Keratinocyte (primary cell): ENCODE measurements at regions not wholly inside any gene's neighbourhood (a gene's known extent, or its start where the extent isn't known, plus 50 kb on each side); places are given as distances from the start of the nearest gene placed in this dataset.

ENCODE experiments used
- DNase-seq: peaks from one replicate; pipeline ENCODE4 v3.0.0-alpha.2; 2011; ENCODE audit warnings: low read depth, missing footprints, low spot score
- FAIRE-seq: peaks from 2 replicates; lab custom pipeline; 2011; peaks lifted over from hg19 to GRCh38; lab: Jason Lieb, UNC
- H2AFZ ChIP-seq: 2 replicates; pipeline ENCODE4 v1.6.0; 2012; ENCODE audit warnings: low read length, control low read depth, inconsistent platforms; ENCODE audit not compliant: control insufficient read depth
- H3K27ac ChIP-seq: 2 replicates; pipeline ENCODE4 v1.5.1; 2011; ENCODE audit warnings: low read length; ENCODE audit not compliant: control insufficient read depth, insufficient read depth
- H3K27me3 ChIP-seq: 3 replicates; pipeline ENCODE4 v1.6.0; 2011; ENCODE audit warnings: low read length; ENCODE audit not compliant: control insufficient read depth, insufficient read depth; ENCODE audit errors: extremely low read depth
- H3K36me3 ChIP-seq, 2 experiments: 2 replicates in 1 of 2; 3 replicates in 1 of 2; pipeline ENCODE4 v1.5.1; 2011; ENCODE audit warnings: low read length in 2 of 2, mild to moderate bottlenecking in 1 of 2; ENCODE audit not compliant: control insufficient read depth in 2 of 2, insufficient read depth in 2 of 2; ENCODE audit errors: extremely low read depth in 1 of 2
- H3K4me1 ChIP-seq: 3 replicates; pipeline ENCODE4 v1.5.1; 2011; ENCODE audit warnings: low read length; ENCODE audit not compliant: control insufficient read depth, insufficient read depth; ENCODE audit errors: extremely low read depth
- H3K4me2 ChIP-seq: 3 replicates; pipeline ENCODE4 v1.6.0; 2011; ENCODE audit warnings: low read depth, low read length; ENCODE audit not compliant: control insufficient read depth, insufficient read depth; ENCODE audit errors: extremely low read depth
- H3K4me3 ChIP-seq, 3 experiments: fragments of 200-600 bp in 1 of 3; sonication (generic) in 1 of 3; 2 replicates in 2 of 3; 3 replicates in 1 of 3; pipeline ENCODE4 v1.5.1; 2011 to 2016; ENCODE audit warnings: low read length in 3 of 3, mild to moderate bottlenecking in 3 of 3, control low read depth in 2 of 3, inconsistent platforms in 1 of 3, low read depth in 1 of 3, mixed read lengths in 1 of 3, mixed run types in 1 of 3, moderate library complexity in 1 of 3; ENCODE audit not compliant: control insufficient read depth in 2 of 3, insufficient read depth in 2 of 3; ENCODE audit errors: extremely low read depth in 1 of 3
- H3K79me2 ChIP-seq: 2 replicates; pipeline ENCODE4 v1.6.0; 2012; ENCODE audit warnings: low read length; ENCODE audit not compliant: control insufficient read depth, insufficient read depth
- H3K9ac ChIP-seq: 3 replicates; pipeline ENCODE4 v1.6.0; 2011; ENCODE audit warnings: low read length; ENCODE audit not compliant: control insufficient read depth, insufficient read depth; ENCODE audit errors: extremely low read depth
- H3K9me1 ChIP-seq: 3 replicates; pipeline ENCODE4 v1.6.0; 2011; ENCODE audit warnings: low read length; ENCODE audit not compliant: control insufficient read depth, insufficient read depth; ENCODE audit errors: extremely low read depth
- H3K9me3 ChIP-seq: 2 replicates; pipeline ENCODE4 v1.5.1; 2012; ENCODE audit warnings: low read depth, low read length; ENCODE audit not compliant: control insufficient read depth
- H4K20me1 ChIP-seq: 3 replicates; pipeline ENCODE4 v1.6.0; 2011; ENCODE audit warnings: low read length; ENCODE audit not compliant: control insufficient read depth, insufficient read depth; ENCODE audit errors: extremely low read depth
- CTCF ChIP-seq, 3 experiments: IDR thresholded peaks in 1 of 3; conservative IDR thresholded peaks in 1 of 3; optimal IDR thresholded peaks in 1 of 3; 2 replicates in 2 of 3; 3 replicates in 1 of 3; pipeline versions ENCODE3 to v1.5.1; 2011; ENCODE audit warnings: low read length in 3 of 3, mild to moderate bottlenecking in 3 of 3, moderate library complexity in 2 of 3, control low read depth in 1 of 3, inconsistent platforms in 1 of 3; ENCODE audit not compliant: insufficient read depth in 2 of 3; ENCODE audit errors: extremely low read depth in 1 of 3
- EZH2 ChIP-seq: IDR thresholded peaks from one replicate; pipeline ENCODE4 v1.6.1; 2012; ENCODE audit warnings: inconsistent platforms, mild to moderate bottlenecking, low read length, moderate library complexity
- dilution Hi-C: fragments of 300-500 bp; cut with MboI; formaldehyde crosslinking; loops from one replicate; pipeline ENCODE4 v1.7.0; 2020; ENCODE audit warnings: low sequenced_read_pairs; ENCODE audit not compliant: extremely low pct_ligation_motif_present

DNA sequence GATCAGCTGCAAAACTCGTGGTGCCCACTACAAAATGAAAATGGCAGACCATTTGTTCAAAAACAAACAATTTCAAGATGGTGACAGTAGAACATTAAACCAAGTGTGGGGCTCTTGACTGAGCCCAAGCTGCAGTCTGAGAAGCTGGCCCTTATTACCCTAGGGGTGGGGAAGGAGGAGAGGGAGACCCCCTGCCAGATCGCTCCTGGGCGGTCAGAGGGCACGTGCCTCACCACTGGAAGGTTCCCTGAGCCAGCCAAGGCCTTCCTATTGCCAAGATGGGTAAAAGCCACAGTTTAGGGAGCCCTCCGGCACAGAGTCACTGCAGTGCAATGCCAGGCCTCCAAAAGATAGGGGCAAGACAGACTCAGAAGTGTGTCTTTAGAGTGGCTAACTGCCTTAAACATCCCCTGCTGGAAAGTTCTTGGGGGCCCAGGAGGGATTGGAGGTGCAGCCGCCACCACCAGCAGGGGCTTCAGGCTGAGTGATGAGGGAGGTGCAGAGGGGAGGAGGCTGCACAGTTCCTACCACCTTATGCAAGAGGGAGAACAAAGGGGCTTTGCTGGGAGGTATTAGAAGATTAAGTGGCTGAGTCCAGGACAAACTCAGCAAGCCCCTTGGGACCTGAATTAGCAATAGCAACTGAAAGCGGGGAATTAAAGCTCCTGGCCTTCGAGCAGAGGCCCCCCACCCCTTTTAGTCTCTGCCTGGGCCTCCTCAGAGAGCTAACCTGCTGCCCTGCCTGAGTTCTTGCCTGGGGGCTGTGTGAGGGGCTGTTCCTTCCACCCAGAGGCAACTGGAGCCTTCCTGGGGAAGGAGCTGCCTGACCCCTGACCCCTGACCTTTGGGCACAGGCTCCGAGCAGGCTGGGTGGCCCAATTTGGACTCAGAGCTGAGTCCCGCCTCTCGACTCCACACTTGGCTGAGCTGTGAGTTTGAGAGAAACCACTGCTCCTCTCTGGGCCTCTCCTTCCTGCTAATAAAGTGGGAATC is 88.4 kb downstream of the VEGFA start:
- peaks cover 5% of the 10 kb centered on the region for H3K27me3 ChIP-seq
- H3K4me3 ChIP-seq: no peak overlapping the region
- no peak for DNase-seq
- H3K4me1 ChIP-seq: no peaks in the 10 kb centered on the region
- H3K9ac ChIP-seq: no peak overlapping the region
- H3K9me1 ChIP-seq: no peaks in the 10 kb centered on the region
- H3K79me2 ChIP-seq: no peaks in the 10 kb centered on the region
- no peak for FAIRE-seq
- H2AFZ ChIP-seq: no peak overlapping the region
- no peak overlapping the region for H3K4me2 ChIP-seq
- no peaks in the 10 kb centered on the region for H3K36me3 ChIP-seq
- TF ChIP-seq CTCF (optimal IDR thresholded peaks at IDR 0.05 in 1 of 3, IDR thresholded peaks at IDR 0.05 in 1 of 3, conservative IDR thresholded peaks at IDR 0.05 in 1 of 3; ENCODE audit: extremely low read depth in 1 of 3, insufficient read depth in 2 of 3, low read length in 3 of 3): no peak
- TF ChIP-seq EZH2: no peak
- H4K20me1 ChIP-seq: no peaks in the 10 kb centered on the region
- H3K27ac ChIP-seq: no peak overlapping the region
- dilution Hi-C loops: no loop called here
- no peaks in the 10 kb centered on the region for H3K9me3 ChIP-seq

DNA sequence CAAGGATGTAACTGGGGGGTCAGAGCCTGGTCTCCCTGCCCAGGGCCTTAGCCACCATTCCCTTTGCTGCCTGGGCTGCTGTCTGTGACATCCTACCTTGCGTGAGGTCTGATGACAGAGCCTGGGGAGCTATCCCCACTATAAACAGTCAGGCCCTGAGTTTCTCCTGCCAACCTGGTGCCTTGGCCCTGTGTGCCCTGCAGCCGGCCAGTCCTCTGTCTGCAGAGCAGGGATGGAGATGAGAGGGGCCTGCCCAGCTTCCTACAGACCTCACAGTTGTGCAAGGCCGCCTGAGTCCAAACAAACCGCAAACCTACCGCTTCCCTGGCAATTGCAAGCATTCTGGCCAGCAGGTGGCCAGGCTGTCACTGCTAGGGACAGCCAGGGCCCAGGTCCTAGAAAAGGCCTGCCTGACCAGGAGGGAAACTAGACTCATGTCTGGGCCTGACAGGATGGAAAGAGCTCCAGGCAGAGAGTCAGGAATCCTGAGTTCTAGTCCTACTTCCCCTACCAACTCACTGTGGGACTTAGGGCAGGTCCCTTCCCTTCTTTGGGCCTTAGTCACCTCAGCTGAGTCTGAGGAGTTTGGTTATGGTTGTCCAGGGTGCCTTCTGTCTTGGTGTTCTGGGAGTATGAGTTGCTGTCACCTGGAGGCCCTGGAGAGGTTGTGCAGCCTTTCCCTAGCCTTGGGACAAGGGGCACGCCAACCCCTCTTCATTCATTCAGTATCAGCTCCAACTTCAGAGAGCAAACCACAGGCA is 86.2 kb downstream of the VEGFA start:
- H3K79me2 ChIP-seq: no peaks in the 10 kb centered on the region
- TF ChIP-seq CTCF (optimal IDR thresholded peaks at IDR 0.05 in 1 of 3, IDR thresholded peaks at IDR 0.05 in 1 of 3, conservative IDR thresholded peaks at IDR 0.05 in 1 of 3; ENCODE audit: extremely low read depth in 1 of 3, insufficient read depth in 2 of 3, low read length in 3 of 3) (peak; percentile 12 to 36 (median 29)), EZH2 (no peak)
- H3K27ac ChIP-seq: no peak overlapping the region
- FAIRE-seq (peak; percentile 75), DNase-seq (no peak)
- H3K9ac ChIP-seq: no peak overlapping the region
- no peaks in the 10 kb centered on the region for H3K4me1 ChIP-seq
- H3K9me3 ChIP-seq: no peaks in the 10 kb centered on the region
- no peaks in the 10 kb centered on the region for H3K36me3 ChIP-seq
- no peaks in the 10 kb centered on the region for H4K20me1 ChIP-seq
- peaks cover 5% of the 10 kb centered on the region for H3K27me3 ChIP-seq
- no peak overlapping the region for H2AFZ ChIP-seq
- dilution Hi-C loops: no loop called here
- no peak overlapping the region for H3K4me2 ChIP-seq
- no peaks in the 10 kb centered on the region for H3K9me1 ChIP-seq
- H3K4me3 ChIP-seq: no peak overlapping the region
